Keratinocyte (primary cell): ENCODE measurements at regions not wholly inside any gene's neighbourhood (a gene's known extent, or its start where the extent isn't known, plus 50 kb on each side); places are given as distances from the start of the nearest gene placed in this dataset.

Experiments used
- DNase-seq: peaks from one replicate; pipeline ENCODE4 v3.0.0-alpha.2; 2011; ENCODE audit warnings: low read depth, missing footprints, low spot score
- FAIRE-seq: peaks from 2 replicates; lab custom pipeline; 2011; peaks lifted over from hg19 to GRCh38; lab: Jason Lieb, UNC
- H2AFZ ChIP-seq: 2 replicates; pipeline ENCODE4 v1.6.0; 2012; ENCODE audit warnings: low read length, control low read depth, inconsistent platforms; ENCODE audit not compliant: control insufficient read depth
- H3K27ac ChIP-seq: 2 replicates; pipeline ENCODE4 v1.5.1; 2011; ENCODE audit warnings: low read length; ENCODE audit not compliant: control insufficient read depth, insufficient read depth
- H3K27me3 ChIP-seq: 3 replicates; pipeline ENCODE4 v1.6.0; 2011; ENCODE audit warnings: low read length; ENCODE audit not compliant: control insufficient read depth, insufficient read depth; ENCODE audit errors: extremely low read depth
- H3K36me3 ChIP-seq, 2 experiments: 2 replicates in 1 of 2; 3 replicates in 1 of 2; pipeline ENCODE4 v1.5.1; 2011; ENCODE audit warnings: low read length in 2 of 2, mild to moderate bottlenecking in 1 of 2; ENCODE audit not compliant: control insufficient read depth in 2 of 2, insufficient read depth in 2 of 2; ENCODE audit errors: extremely low read depth in 1 of 2
- H3K4me1 ChIP-seq: 3 replicates; pipeline ENCODE4 v1.5.1; 2011; ENCODE audit warnings: low read length; ENCODE audit not compliant: control insufficient read depth, insufficient read depth; ENCODE audit errors: extremely low read depth
- H3K4me2 ChIP-seq: 3 replicates; pipeline ENCODE4 v1.6.0; 2011; ENCODE audit warnings: low read depth, low read length; ENCODE audit not compliant: control insufficient read depth, insufficient read depth; ENCODE audit errors: extremely low read depth
- H3K4me3 ChIP-seq, 3 experiments: fragments of 200-600 bp in 1 of 3; sonication (generic) in 1 of 3; 2 replicates in 2 of 3; 3 replicates in 1 of 3; pipeline ENCODE4 v1.5.1; 2011 to 2016; ENCODE audit warnings: low read length in 3 of 3, mild to moderate bottlenecking in 3 of 3, control low read depth in 2 of 3, inconsistent platforms in 1 of 3, low read depth in 1 of 3, mixed read lengths in 1 of 3, mixed run types in 1 of 3, moderate library complexity in 1 of 3; ENCODE audit not compliant: control insufficient read depth in 2 of 3, insufficient read depth in 2 of 3; ENCODE audit errors: extremely low read depth in 1 of 3
- H3K79me2 ChIP-seq: 2 replicates; pipeline ENCODE4 v1.6.0; 2012; ENCODE audit warnings: low read length; ENCODE audit not compliant: control insufficient read depth, insufficient read depth
- H3K9ac ChIP-seq: 3 replicates; pipeline ENCODE4 v1.6.0; 2011; ENCODE audit warnings: low read length; ENCODE audit not compliant: control insufficient read depth, insufficient read depth; ENCODE audit errors: extremely low read depth
- H3K9me1 ChIP-seq: 3 replicates; pipeline ENCODE4 v1.6.0; 2011; ENCODE audit warnings: low read length; ENCODE audit not compliant: control insufficient read depth, insufficient read depth; ENCODE audit errors: extremely low read depth
- H3K9me3 ChIP-seq: 2 replicates; pipeline ENCODE4 v1.5.1; 2012; ENCODE audit warnings: low read depth, low read length; ENCODE audit not compliant: control insufficient read depth
- H4K20me1 ChIP-seq: 3 replicates; pipeline ENCODE4 v1.6.0; 2011; ENCODE audit warnings: low read length; ENCODE audit not compliant: control insufficient read depth, insufficient read depth; ENCODE audit errors: extremely low read depth
- EZH2 ChIP-seq: IDR thresholded peaks from one replicate; pipeline ENCODE4 v1.6.1; 2012; ENCODE audit warnings: inconsistent platforms, mild to moderate bottlenecking, low read length, moderate library complexity
- dilution Hi-C: fragments of 300-500 bp; cut with MboI; formaldehyde crosslinking; loops from one replicate; pipeline ENCODE4 v1.7.0; 2020; ENCODE audit warnings: low sequenced_read_pairs; ENCODE audit not compliant: extremely low pct_ligation_motif_present
- TF ChIP-seq, protein P1 (sequence below), 3 experiments: IDR thresholded peaks in 1 of 3; conservative IDR thresholded peaks in 1 of 3; optimal IDR thresholded peaks in 1 of 3; 2 replicates in 2 of 3; 3 replicates in 1 of 3; pipeline versions ENCODE3 to v1.5.1; 2011; ENCODE audit warnings: low read length in 3 of 3, mild to moderate bottlenecking in 3 of 3, moderate library complexity in 2 of 3, control low read depth in 1 of 3, inconsistent platforms in 1 of 3; ENCODE audit not compliant: insufficient read depth in 2 of 3; ENCODE audit errors: extremely low read depth in 1 of 3

DNA sequence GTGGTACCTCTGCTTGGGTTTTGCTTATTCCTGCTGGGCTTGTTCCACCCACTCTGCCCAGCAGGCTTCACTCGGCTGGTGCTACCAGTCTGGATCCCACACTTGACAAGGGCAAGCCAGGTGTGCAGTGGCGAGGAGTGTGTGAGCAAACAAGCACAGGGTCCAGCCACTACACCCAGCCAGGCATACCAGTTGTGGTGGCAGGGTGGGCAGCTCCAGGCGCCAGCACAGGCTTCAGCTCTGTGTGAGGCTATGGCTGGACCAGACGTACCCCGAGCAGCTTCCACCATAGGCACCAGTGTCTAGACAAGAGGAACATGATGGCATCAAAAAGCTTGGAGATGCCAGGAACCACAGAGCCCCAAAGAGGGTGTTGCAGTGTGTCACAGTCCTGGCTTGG, 93.1 kb upstream of the GALNT5 start:
- no peaks in the 10 kb centered on the region for H3K9me1 ChIP-seq
- H3K4me2 ChIP-seq = no peak overlapping the region
- H3K9me3 ChIP-seq = no peaks in the 10 kb centered on the region
- no peaks in the 10 kb centered on the region for H3K79me2 ChIP-seq
- H3K4me3 ChIP-seq = no peak overlapping the region
- no peak overlapping the region for H2AFZ ChIP-seq
- TF ChIP-seq, protein P1, sequence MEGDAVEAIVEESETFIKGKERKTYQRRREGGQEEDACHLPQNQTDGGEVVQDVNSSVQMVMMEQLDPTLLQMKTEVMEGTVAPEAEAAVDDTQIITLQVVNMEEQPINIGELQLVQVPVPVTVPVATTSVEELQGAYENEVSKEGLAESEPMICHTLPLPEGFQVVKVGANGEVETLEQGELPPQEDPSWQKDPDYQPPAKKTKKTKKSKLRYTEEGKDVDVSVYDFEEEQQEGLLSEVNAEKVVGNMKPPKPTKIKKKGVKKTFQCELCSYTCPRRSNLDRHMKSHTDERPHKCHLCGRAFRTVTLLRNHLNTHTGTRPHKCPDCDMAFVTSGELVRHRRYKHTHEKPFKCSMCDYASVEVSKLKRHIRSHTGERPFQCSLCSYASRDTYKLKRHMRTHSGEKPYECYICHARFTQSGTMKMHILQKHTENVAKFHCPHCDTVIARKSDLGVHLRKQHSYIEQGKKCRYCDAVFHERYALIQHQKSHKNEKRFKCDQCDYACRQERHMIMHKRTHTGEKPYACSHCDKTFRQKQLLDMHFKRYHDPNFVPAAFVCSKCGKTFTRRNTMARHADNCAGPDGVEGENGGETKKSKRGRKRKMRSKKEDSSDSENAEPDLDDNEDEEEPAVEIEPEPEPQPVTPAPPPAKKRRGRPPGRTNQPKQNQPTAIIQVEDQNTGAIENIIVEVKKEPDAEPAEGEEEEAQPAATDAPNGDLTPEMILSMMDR (optimal IDR thresholded peaks at IDR 0.05 in 1 of 3, IDR thresholded peaks at IDR 0.05 in 1 of 3, conservative IDR thresholded peaks at IDR 0.05 in 1 of 3; ENCODE audit: extremely low read depth in 1 of 3, insufficient read depth in 2 of 3, low read length in 3 of 3) = no peak
- TF ChIP-seq EZH2 = no peak
- no peaks in the 10 kb centered on the region for H3K36me3 ChIP-seq
- dilution Hi-C loops = no loop called here
- DNase-seq (no peak), FAIRE-seq (no peak)
- no peak overlapping the region for H3K27ac ChIP-seq
- no peaks in the 10 kb centered on the region for H3K4me1 ChIP-seq
- H4K20me1 ChIP-seq = no peaks in the 10 kb centered on the region
- H3K27me3 ChIP-seq = no peaks in the 10 kb centered on the region
- H3K9ac ChIP-seq = no peak overlapping the region

DNA sequence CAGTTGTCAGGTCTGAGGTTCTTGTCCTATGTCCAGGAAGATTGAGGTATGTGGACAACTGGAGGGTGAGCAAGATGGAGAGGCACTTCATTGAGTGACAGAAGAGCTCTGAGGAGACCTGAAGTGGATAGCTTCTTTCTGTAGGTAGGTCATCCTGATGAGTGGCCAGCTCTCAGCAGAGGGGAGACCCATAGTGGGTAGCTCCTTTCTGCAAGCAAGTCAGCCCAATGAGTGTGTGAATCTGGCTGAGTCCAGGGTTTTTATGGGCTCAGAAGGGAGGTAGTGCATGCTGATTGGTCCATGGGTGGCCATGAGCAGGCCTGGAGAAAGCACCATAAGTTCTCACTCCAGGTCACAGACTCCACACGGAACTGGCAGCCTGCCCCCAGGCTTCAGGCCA, 92.6 kb upstream of the GALNT5 start:
- TF ChIP-seq EZH2 = no peak
- TF ChIP-seq, protein P1 (optimal IDR thresholded peaks at IDR 0.05 in 1 of 3, IDR thresholded peaks at IDR 0.05 in 1 of 3, conservative IDR thresholded peaks at IDR 0.05 in 1 of 3; ENCODE audit: extremely low read depth in 1 of 3, insufficient read depth in 2 of 3, low read length in 3 of 3) = no peak
- H3K4me3 ChIP-seq = no peak overlapping the region

More for the DNA sequence above, 92.6 kb upstream of the GALNT5 start:
- FAIRE-seq = no peak
- H3K36me3 ChIP-seq = no peaks in the 10 kb centered on the region
- H3K9ac ChIP-seq = no peak overlapping the region
- no peak overlapping the region for H3K27ac ChIP-seq
- H3K27me3 ChIP-seq = no peaks in the 10 kb centered on the region
- H2AFZ ChIP-seq = no peak overlapping the region
- H3K4me1 ChIP-seq = no peaks in the 10 kb centered on the region
- DNase-seq = no peak
- no peaks in the 10 kb centered on the region for H3K9me1 ChIP-seq
- H3K4me2 ChIP-seq = no peak overlapping the region
- H3K9me3 ChIP-seq = no peaks in the 10 kb centered on the region
- dilution Hi-C loops = no loop called here
- H3K79me2 ChIP-seq = no peaks in the 10 kb centered on the region
- H4K20me1 ChIP-seq = no peaks in the 10 kb centered on the region
